ENCODE measurements at regions not wholly inside any gene's neighbourhood (a gene's known extent, or its start where the extent isn't known, plus 50 kb on each side); places are given as distances from the start of the nearest gene placed in this dataset.
"Not testable (repeated sequence)": the region's sequence is repeated elsewhere in the genome, so short reads cannot be mapped to it uniquely, and the experiment has no call there.

DNA sequence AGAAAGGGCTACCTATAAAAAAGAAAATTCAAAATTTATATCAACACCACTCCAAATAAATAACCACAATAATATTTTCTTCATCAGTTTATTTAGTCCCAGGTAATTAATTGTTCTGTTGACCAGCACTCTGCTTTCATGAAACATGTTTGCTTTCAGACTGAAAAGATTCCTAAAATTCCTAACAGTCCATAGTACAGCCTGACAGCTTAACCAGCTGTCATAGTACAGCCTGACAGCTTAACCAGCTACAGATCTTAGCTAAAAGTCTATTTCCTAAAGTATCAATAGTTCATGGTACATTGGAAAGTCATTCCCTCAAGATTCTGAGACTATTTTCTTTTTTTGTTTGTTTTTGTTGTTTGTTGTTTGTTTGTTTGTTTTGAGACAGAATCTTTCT is 144.1 kb upstream of the DDX53 start:
- no peak for DNase-seq (ENCODE audit: low read depth)
- TF ChIP-seq, protein P1, sequence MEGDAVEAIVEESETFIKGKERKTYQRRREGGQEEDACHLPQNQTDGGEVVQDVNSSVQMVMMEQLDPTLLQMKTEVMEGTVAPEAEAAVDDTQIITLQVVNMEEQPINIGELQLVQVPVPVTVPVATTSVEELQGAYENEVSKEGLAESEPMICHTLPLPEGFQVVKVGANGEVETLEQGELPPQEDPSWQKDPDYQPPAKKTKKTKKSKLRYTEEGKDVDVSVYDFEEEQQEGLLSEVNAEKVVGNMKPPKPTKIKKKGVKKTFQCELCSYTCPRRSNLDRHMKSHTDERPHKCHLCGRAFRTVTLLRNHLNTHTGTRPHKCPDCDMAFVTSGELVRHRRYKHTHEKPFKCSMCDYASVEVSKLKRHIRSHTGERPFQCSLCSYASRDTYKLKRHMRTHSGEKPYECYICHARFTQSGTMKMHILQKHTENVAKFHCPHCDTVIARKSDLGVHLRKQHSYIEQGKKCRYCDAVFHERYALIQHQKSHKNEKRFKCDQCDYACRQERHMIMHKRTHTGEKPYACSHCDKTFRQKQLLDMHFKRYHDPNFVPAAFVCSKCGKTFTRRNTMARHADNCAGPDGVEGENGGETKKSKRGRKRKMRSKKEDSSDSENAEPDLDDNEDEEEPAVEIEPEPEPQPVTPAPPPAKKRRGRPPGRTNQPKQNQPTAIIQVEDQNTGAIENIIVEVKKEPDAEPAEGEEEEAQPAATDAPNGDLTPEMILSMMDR (IDR thresholded peaks at IDR 0.05; ENCODE audit: low read depth, low read length, missing control alignments): no peak
- no peak overlapping the region for H3K4me3 ChIP-seq (ENCODE audit: low read depth, low read length)

DNA sequence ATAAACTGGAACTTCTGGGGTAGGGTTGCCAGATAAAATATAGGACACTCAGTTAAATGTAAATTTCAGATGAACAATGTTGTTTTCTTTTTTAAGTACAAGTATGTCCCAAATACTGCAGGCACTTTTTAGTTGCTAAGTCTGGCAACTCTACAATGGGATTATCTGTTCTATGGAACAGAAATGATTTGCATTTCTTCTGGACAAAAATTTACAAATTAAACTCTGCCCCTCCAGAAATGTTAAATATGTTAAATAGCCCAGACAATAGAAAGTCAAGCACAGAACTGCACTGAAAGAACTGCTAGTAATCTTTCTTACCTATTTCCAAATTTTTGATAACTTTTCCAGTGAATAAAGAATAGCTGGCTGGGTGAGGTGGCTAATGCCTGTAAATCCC is 140.1 kb upstream of the DDX53 start:
- H3K4me3 ChIP-seq (ENCODE audit: low read depth, low read length): no peak overlapping the region
- TF ChIP-seq, protein P1 (IDR thresholded peaks at IDR 0.05; ENCODE audit: low read depth, low read length, missing control alignments): no peak
- no peak for DNase-seq (ENCODE audit: low read depth)

DNA sequence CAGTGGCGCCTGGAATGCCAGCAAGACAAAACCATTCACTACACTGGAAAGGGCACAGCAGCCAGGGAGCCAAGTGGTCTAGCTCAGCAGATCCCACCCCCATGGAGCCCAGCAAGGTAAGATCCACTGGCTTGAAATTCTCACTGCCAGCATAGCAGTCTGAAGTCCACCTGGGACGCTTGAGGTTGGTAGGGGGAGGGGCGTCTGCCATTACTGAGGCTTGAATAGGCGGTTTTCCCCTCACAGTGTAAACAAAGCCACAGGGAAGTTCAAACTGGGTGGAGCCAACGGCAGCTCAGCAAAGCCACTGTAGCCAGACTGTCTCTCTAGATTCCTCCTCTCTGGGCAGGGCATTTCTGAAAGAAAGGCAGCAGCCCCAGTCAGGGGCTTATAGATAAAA is 133.0 kb upstream of the DDX53 start:
- DNase-seq (ENCODE audit: low read depth); H3K4me3 ChIP-seq (ENCODE audit: low read depth, low read length): not testable (repeated sequence)

DNA sequence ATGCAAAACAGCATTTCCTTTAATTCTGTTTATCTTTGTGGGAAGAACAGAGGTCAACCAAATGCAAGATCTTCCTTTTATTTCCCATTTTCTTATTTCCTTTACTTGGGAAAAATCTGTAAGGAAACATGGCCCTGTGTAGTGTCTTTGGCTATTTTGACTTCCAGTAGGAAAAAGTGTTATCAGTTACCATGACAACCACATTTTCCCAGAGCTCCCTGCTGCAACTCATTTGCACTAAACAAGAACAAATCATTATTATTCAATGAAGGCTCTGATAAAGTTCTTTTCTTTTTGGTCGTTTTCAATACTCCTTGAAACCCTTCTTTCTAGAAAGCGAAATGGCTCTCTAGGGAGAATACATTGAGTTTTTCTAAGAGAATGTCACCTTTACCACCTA is 117.2 kb upstream of the DDX53 start:
- TF ChIP-seq, protein P1 (IDR thresholded peaks at IDR 0.05; ENCODE audit: low read depth, low read length, missing control alignments): no peak
- DNase-seq (ENCODE audit: low read depth): no peak

DNA sequence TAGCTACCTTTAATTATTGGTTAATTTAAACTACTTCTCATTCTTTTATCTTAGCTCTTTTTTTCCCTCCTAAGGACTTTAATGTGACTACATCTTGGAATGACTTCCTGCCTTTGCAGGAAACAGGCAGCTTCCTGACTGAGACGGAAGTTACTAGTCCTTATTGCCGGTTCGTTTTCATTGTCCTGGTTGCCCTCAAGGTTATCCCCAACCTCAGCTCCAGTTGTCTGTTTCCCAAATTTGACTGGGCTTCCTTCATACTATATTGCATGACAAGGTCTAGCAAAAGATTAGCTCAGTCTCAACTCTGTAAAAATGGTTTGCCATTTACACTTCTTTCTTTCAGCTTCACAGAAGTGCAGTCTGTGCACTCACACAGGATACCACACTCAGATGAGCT is 109.9 kb upstream of the DDX53 start:
- no peak overlapping the region for H3K4me3 ChIP-seq (ENCODE audit: low read depth, low read length)
- TF ChIP-seq, protein P1 (IDR thresholded peaks at IDR 0.05; ENCODE audit: low read depth, low read length, missing control alignments): no peak
- DNase-seq (ENCODE audit: low read depth): no peak

More for the DNA sequence above, 117.2 kb upstream of the DDX53 start:
- H3K4me3 ChIP-seq (ENCODE audit: low read depth, low read length): no peak overlapping the region

DNA sequence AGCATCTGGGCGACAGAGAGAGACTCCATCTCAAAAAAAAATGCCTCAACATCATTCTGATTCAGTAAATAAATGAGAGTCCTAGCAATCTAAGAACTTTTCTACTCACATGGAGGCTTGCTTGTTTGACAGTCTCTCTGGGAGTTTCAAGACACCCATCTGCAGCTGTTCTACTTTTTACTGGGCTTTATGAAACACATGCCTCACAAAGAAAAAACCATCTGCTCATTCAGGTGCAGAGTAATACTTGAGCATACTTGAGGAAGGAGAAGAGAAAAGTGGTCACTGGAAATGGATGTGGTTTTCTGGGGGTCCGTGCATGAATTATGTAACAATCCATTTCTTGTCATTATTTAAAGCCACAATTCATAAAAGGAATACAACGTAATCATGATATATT is 87.1 kb upstream of the DDX53 start:
- TF ChIP-seq, protein P1 (IDR thresholded peaks at IDR 0.05; ENCODE audit: low read depth, low read length, missing control alignments): no peak
- no peak for DNase-seq (ENCODE audit: low read depth)
- no peak overlapping the region for H3K4me3 ChIP-seq (ENCODE audit: low read depth, low read length)

DNA sequence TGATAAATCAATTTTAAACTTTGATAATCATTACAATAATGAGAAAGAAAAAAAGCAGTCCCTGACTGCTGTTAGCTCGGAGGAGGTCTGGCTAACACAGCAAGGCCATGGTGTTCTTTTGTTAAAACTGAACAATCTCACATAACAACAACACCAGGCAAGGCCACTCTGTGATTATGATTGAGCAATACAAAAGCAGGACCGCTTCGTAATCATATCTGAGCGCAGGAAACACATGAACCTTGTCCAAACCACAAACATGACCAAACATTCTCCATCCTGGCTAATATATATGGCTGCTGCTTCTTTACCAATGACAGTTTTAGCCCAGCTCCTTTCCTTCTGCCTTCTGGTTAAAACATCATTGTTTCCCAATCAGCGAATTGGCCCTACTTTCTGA is 76.8 kb upstream of the DDX53 start:
- no peak overlapping the region for H3K4me3 ChIP-seq (ENCODE audit: low read depth, low read length)
- TF ChIP-seq, protein P1 (IDR thresholded peaks at IDR 0.05; ENCODE audit: low read depth, low read length, missing control alignments): no peak
- no peak for DNase-seq (ENCODE audit: low read depth)

DNA sequence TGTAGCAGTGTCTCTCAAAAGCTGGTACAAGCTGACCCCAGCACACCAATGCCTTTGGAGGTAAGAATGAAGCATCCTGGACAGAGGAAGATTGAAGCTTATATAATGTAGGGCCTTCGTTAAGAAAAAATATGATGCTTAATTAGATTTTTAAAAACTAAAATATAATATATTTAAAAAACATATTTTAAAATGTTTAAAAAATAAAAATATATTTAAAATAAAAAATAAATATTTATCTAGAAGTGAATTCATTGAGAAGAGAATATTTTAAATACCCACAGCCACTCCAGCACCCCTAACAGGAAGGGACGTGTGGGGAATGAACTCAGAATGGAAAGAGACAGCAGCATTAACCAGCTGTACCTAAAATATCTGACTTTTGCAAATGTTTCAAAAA is 65.1 kb upstream of the DDX53 start:
- TF ChIP-seq, protein P1 (IDR thresholded peaks at IDR 0.05; ENCODE audit: low read depth, low read length, missing control alignments): no peak
- no peak overlapping the region for H3K4me3 ChIP-seq (ENCODE audit: low read depth, low read length)
- DNase-seq (ENCODE audit: low read depth): no peak
